ENCODE measurements at regions not wholly inside any gene's neighbourhood (a gene's known extent, or its start where the extent isn't known, plus 50 kb on each side); places are given as distances from the start of the nearest gene placed in this dataset.

DNA sequence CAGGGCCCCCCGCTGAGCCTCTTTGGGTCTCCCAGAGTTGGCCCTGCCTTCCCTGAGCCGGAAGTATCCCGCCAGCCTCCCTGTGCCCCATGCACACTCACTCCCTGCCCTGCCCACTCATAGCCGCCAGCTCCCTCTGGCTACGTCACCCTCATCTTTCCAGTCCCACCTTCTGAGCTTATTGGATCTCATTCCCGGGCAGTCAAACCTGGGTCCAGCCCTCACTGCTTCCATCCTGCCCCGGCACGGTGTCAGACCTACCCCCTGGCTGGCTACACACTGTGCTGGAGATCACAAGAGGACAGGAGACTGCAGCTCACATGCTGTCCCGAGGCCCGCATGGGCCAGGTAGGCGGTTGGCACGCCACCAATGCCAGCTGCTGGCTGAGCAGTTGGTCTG is 147.2 kb downstream of the ASB1 start:
- TF ChIP-seq ZNF76 (tag by site-specific recombination; IDR thresholded peaks at IDR 0.05; ENCODE audit: borderline replicate concordance, low read depth) (no peak), ZNF223 (tag by site-specific recombination; IDR thresholded peaks at IDR 0.05) (no peak), YY1 (tag by site-specific recombination; IDR thresholded peaks at IDR 0.05) (no peak), ZNF747 (tag by site-specific recombination; IDR thresholded peaks at IDR 0.05) (no peak), ZNF707 (tag by site-specific recombination; IDR thresholded peaks at IDR 0.05) (no peak), ZNF112 (tag by site-specific recombination; IDR thresholded peaks at IDR 0.05) (no peak), FEZF1 (tag by site-specific recombination; IDR thresholded peaks at IDR 0.05) (no peak)
- TF ChIP-seq, protein P1, sequence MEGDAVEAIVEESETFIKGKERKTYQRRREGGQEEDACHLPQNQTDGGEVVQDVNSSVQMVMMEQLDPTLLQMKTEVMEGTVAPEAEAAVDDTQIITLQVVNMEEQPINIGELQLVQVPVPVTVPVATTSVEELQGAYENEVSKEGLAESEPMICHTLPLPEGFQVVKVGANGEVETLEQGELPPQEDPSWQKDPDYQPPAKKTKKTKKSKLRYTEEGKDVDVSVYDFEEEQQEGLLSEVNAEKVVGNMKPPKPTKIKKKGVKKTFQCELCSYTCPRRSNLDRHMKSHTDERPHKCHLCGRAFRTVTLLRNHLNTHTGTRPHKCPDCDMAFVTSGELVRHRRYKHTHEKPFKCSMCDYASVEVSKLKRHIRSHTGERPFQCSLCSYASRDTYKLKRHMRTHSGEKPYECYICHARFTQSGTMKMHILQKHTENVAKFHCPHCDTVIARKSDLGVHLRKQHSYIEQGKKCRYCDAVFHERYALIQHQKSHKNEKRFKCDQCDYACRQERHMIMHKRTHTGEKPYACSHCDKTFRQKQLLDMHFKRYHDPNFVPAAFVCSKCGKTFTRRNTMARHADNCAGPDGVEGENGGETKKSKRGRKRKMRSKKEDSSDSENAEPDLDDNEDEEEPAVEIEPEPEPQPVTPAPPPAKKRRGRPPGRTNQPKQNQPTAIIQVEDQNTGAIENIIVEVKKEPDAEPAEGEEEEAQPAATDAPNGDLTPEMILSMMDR (tag by site-specific recombination; IDR thresholded peaks at IDR 0.05), result no peak
- TF ChIP-seq, protein P2, sequence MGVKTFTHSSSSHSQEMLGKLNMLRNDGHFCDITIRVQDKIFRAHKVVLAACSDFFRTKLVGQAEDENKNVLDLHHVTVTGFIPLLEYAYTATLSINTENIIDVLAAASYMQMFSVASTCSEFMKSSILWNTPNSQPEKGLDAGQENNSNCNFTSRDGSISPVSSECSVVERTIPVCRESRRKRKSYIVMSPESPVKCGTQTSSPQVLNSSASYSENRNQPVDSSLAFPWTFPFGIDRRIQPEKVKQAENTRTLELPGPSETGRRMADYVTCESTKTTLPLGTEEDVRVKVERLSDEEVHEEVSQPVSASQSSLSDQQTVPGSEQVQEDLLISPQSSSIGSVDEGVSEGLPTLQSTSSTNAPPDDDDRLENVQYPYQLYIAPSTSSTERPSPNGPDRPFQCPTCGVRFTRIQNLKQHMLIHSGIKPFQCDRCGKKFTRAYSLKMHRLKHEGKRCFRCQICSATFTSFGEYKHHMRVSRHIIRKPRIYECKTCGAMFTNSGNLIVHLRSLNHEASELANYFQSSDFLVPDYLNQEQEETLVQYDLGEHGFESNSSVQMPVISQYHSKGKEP (tag by site-specific recombination; IDR thresholded peaks at IDR 0.05), result no peak
- TF ChIP-seq, protein P3, sequence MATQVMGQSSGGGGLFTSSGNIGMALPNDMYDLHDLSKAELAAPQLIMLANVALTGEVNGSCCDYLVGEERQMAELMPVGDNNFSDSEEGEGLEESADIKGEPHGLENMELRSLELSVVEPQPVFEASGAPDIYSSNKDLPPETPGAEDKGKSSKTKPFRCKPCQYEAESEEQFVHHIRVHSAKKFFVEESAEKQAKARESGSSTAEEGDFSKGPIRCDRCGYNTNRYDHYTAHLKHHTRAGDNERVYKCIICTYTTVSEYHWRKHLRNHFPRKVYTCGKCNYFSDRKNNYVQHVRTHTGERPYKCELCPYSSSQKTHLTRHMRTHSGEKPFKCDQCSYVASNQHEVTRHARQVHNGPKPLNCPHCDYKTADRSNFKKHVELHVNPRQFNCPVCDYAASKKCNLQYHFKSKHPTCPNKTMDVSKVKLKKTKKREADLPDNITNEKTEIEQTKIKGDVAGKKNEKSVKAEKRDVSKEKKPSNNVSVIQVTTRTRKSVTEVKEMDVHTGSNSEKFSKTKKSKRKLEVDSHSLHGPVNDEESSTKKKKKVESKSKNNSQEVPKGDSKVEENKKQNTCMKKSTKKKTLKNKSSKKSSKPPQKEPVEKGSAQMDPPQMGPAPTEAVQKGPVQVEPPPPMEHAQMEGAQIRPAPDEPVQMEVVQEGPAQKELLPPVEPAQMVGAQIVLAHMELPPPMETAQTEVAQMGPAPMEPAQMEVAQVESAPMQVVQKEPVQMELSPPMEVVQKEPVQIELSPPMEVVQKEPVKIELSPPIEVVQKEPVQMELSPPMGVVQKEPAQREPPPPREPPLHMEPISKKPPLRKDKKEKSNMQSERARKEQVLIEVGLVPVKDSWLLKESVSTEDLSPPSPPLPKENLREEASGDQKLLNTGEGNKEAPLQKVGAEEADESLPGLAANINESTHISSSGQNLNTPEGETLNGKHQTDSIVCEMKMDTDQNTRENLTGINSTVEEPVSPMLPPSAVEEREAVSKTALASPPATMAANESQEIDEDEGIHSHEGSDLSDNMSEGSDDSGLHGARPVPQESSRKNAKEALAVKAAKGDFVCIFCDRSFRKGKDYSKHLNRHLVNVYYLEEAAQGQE (tag by site-specific recombination; IDR thresholded peaks at IDR 0.05), result no peak
- TF ChIP-seq, protein P4, sequence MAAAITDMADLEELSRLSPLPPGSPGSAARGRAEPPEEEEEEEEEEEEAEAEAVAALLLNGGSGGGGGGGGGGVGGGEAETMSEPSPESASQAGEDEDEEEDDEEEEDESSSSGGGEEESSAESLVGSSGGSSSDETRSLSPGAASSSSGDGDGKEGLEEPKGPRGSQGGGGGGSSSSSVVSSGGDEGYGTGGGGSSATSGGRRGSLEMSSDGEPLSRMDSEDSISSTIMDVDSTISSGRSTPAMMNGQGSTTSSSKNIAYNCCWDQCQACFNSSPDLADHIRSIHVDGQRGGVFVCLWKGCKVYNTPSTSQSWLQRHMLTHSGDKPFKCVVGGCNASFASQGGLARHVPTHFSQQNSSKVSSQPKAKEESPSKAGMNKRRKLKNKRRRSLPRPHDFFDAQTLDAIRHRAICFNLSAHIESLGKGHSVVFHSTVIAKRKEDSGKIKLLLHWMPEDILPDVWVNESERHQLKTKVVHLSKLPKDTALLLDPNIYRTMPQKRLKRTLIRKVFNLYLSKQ (tag by site-specific recombination; IDR thresholded peaks at IDR 0.05; ENCODE audit: borderline replicate concordance), result no peak
- TF ChIP-seq, protein P5, sequence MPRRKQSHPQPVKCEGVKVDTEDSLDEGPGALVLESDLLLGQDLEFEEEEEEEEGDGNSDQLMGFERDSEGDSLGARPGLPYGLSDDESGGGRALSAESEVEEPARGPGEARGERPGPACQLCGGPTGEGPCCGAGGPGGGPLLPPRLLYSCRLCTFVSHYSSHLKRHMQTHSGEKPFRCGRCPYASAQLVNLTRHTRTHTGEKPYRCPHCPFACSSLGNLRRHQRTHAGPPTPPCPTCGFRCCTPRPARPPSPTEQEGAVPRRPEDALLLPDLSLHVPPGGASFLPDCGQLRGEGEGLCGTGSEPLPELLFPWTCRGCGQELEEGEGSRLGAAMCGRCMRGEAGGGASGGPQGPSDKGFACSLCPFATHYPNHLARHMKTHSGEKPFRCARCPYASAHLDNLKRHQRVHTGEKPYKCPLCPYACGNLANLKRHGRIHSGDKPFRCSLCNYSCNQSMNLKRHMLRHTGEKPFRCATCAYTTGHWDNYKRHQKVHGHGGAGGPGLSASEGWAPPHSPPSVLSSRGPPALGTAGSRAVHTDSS (tag by site-specific recombination; IDR thresholded peaks at IDR 0.05), result no peak
- TF ChIP-seq, protein P6, sequence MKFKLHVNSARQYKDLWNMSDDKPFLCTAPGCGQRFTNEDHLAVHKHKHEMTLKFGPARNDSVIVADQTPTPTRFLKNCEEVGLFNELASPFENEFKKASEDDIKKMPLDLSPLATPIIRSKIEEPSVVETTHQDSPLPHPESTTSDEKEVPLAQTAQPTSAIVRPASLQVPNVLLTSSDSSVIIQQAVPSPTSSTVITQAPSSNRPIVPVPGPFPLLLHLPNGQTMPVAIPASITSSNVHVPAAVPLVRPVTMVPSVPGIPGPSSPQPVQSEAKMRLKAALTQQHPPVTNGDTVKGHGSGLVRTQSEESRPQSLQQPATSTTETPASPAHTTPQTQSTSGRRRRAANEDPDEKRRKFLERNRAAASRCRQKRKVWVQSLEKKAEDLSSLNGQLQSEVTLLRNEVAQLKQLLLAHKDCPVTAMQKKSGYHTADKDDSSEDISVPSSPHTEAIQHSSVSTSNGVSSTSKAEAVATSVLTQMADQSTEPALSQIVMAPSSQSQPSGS (tag by site-specific recombination; IDR thresholded peaks at IDR 0.05; ENCODE audit: low read depth), result no peak
